ENCODE measurements at regions not wholly inside any gene's neighbourhood (a gene's known extent, or its start where the extent isn't known, plus 50 kb on each side); places are given as distances from the start of the nearest gene placed in this dataset.

GRCh38 chr18:73824671-73825070 lies 323.0 kb downstream of the FBXO15 start:
- no peaks in the 10 kb centered on the region for H3K4me1 Mint-ChIP-seq
- Histone ChIP-seq H3K4me1 (ENCODE audit: control insufficient read depth, insufficient read depth, low read length) (no peaks in the 10 kb centered on the region), H3K9ac (ENCODE audit: extremely low read depth, low read length, poor library complexity, severe bottlenecking) (no peak overlapping the region), H3K9me3 (ENCODE audit: control insufficient read depth, low read length) (no peaks in the 10 kb centered on the region), H3K4me3 (ENCODE audit: low read length) (no peak overlapping the region), H3K36me3 (ENCODE audit: control insufficient read depth, insufficient read depth, low read length) (no peaks in the 10 kb centered on the region), H3K27me3 (ENCODE audit: control insufficient read depth, insufficient read depth, low read length, poor library complexity, severe bottlenecking) (no peaks in the 10 kb centered on the region), H3K27ac (ENCODE audit: low read depth, low read length) (no peak overlapping the region)
- DNase-seq = no peak
- H3K27ac Mint-ChIP-seq = no peak overlapping the region
- WGBS, 2 experiments (ENCODE audit: insufficient coverage in 1 of 2, insufficient read length in 1 of 2) = 100% methylated on average over 1 of the region's 1 CpG; no CpG with 5 or more reads in 1 of the 2 experiments
- no peak overlapping the region for H3K4me3 Mint-ChIP-seq
- H3K27me3 Mint-ChIP-seq (ENCODE audit: insufficient read depth) = peaks cover 7% of the 10 kb centered on the region
- no peaks in the 10 kb centered on the region for H3K36me3 Mint-ChIP-seq (ENCODE audit: low read depth)
- TF ChIP-seq, protein P1, sequence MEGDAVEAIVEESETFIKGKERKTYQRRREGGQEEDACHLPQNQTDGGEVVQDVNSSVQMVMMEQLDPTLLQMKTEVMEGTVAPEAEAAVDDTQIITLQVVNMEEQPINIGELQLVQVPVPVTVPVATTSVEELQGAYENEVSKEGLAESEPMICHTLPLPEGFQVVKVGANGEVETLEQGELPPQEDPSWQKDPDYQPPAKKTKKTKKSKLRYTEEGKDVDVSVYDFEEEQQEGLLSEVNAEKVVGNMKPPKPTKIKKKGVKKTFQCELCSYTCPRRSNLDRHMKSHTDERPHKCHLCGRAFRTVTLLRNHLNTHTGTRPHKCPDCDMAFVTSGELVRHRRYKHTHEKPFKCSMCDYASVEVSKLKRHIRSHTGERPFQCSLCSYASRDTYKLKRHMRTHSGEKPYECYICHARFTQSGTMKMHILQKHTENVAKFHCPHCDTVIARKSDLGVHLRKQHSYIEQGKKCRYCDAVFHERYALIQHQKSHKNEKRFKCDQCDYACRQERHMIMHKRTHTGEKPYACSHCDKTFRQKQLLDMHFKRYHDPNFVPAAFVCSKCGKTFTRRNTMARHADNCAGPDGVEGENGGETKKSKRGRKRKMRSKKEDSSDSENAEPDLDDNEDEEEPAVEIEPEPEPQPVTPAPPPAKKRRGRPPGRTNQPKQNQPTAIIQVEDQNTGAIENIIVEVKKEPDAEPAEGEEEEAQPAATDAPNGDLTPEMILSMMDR (conservative IDR thresholded peaks at IDR 0.05) = no peak
- H3K9me3 Mint-ChIP-seq = no peaks in the 10 kb centered on the region

DNA sequence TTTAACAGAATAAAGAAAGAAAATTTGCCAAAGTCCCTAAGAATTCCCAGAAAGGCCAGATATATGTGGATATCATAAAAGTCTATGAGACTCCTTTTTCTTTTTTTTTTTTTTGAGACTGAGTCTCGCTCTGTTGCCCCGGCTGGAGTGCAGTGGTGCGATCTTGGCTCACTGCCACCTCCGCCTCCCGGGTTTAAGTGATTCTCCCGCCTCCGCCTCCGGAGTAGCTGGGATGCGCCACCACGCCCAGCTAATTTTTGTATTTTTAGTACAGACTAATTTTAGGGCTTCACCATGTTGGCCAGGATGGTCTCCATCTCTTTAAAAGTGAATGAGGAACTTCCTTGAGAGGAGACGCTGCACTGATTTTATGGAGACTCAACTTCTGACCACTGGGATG lies 335.2 kb downstream of the FBXO15 start:
- no peaks in the 10 kb centered on the region for H3K4me1 ChIP-seq (ENCODE audit: control insufficient read depth, insufficient read depth, low read length)
- no peaks in the 10 kb centered on the region for H3K4me1 Mint-ChIP-seq

DNA sequence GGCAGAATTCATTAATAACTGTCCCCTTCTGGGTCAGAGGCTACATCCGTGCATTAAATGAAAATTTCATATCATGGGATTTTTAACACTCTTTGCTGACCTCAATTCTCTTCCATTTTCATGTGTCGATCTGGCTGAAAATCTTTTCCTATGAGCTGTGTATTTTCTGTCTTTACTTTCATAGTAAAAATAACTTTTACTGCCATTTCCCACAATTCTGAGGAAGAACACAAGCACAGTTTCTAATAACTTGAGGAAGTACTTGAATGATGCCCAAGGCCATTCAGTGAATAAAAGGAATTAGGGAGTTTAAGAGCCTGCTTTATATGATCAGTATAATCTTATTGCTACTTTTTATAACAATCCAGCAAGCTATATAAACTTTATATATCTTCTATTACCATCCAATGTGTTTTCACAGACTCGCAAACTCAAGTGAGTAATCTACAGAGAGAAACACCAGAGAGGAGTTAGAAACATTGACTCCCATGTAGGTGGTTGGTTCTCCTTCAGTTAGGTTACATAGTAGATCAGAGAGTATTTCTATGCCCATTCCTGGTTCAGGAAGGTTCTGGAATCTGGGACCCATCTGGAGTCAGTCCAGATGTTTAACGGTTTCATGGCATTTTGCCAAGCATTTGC lies 340.0 kb downstream of the FBXO15 start:
- H3K27ac ChIP-seq (ENCODE audit: low read depth, low read length) = no peak overlapping the region
- no peaks in the 10 kb centered on the region for H3K9me3 ChIP-seq (ENCODE audit: control insufficient read depth, low read length)
- no peaks in the 10 kb centered on the region for H3K36me3 ChIP-seq (ENCODE audit: control insufficient read depth, insufficient read depth, low read length)
- DNase-seq = no peak
- Mint-ChIP-seq H3K27ac (no peak overlapping the region), H3K9me3 (no peaks in the 10 kb centered on the region), H3K27me3 (ENCODE audit: insufficient read depth) (no peaks in the 10 kb centered on the region), H3K4me3 (no peak overlapping the region), H3K36me3 (ENCODE audit: low read depth) (no peaks in the 10 kb centered on the region), H3K4me1 (peaks cover 4% of the 10 kb centered on the region)
- no peak overlapping the region for H3K4me3 ChIP-seq (ENCODE audit: low read length)
- no peaks in the 10 kb centered on the region for H3K4me1 ChIP-seq (ENCODE audit: control insufficient read depth, insufficient read depth, low read length)
- no peaks in the 10 kb centered on the region for H3K27me3 ChIP-seq (ENCODE audit: control insufficient read depth, insufficient read depth, low read length, poor library complexity, severe bottlenecking)
- TF ChIP-seq, protein P1 (conservative IDR thresholded peaks at IDR 0.05) = no peak
- 84 to 93% methylated on average over 2 to 4 of the region's 4 CpGs for WGBS, 2 experiments (ENCODE audit: insufficient coverage in 1 of 2, insufficient read length in 1 of 2)
- no peak overlapping the region for H3K9ac ChIP-seq (ENCODE audit: extremely low read depth, low read length, poor library complexity, severe bottlenecking)

More for the DNA sequence above, 335.2 kb downstream of the FBXO15 start:
- Histone ChIP-seq H3K36me3 (ENCODE audit: control insufficient read depth, insufficient read depth, low read length) (no peaks in the 10 kb centered on the region), H3K4me3 (ENCODE audit: low read length) (no peak overlapping the region), H3K9ac (ENCODE audit: extremely low read depth, low read length, poor library complexity, severe bottlenecking) (no peak overlapping the region), H3K27ac (ENCODE audit: low read depth, low read length) (no peak overlapping the region), H3K27me3 (ENCODE audit: control insufficient read depth, insufficient read depth, low read length, poor library complexity, severe bottlenecking) (no peaks in the 10 kb centered on the region), H3K9me3 (ENCODE audit: control insufficient read depth, low read length) (no peaks in the 10 kb centered on the region)
- TF ChIP-seq, protein P1 (conservative IDR thresholded peaks at IDR 0.05) = no peak
- no peak overlapping the region for H3K4me3 Mint-ChIP-seq
- H3K9me3 Mint-ChIP-seq = peaks cover 3% of the 10 kb centered on the region
- DNase-seq = no peak
- 94 to 95% methylated on average over 7 to 11 of the region's 11 CpGs for WGBS, 2 experiments (ENCODE audit: insufficient coverage in 1 of 2, insufficient read length in 1 of 2)
- H3K27ac Mint-ChIP-seq = no peak overlapping the region
- no peaks in the 10 kb centered on the region for H3K27me3 Mint-ChIP-seq (ENCODE audit: insufficient read depth)
- no peaks in the 10 kb centered on the region for H3K36me3 Mint-ChIP-seq (ENCODE audit: low read depth)
